B cell (primary cell): ENCODE measurements at regions not wholly inside any gene's neighbourhood (a gene's known extent, or its start where the extent isn't known, plus 50 kb on each side); places are given as distances from the start of the nearest gene placed in this dataset.

Source experiments
- EZH2 ChIP-seq: IDR thresholded peaks from 2 replicates; pipeline ENCODE4 v1.6.1; 2012; ENCODE audit warnings: borderline replicate concordance, low read depth, mild to moderate bottlenecking, moderate library complexity, low read length; ENCODE audit not compliant: insufficient read depth, poor library complexity, severe bottlenecking
- TF ChIP-seq, protein P1 (sequence below): fragments of 200-600 bp; IDR thresholded peaks from one replicate; pipeline ENCODE4 v1.8.0; 2022; ENCODE audit warnings: antibody characterized with exemption, mild to moderate bottlenecking

DNA sequence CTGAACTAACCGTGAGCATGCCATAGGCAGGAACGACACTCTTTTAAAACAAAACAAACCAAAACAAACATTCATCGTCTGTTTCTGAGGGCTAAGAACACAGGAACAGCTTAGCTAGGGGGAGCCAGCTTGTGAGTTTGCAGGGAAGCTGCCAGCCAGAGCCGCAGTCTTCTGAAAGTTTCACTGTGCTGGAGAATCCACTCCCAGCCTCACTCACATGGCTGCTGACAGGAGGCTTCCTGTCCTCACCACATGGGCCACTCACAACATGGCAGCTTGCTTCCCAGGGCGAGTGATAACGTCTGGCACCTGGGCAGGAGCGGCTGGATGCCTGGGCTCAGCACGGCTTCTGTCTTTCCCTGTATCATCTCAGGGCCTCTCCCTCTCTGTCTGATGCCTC, 275.2 kb downstream of the MSX2 start:
- TF ChIP-seq, protein P1, sequence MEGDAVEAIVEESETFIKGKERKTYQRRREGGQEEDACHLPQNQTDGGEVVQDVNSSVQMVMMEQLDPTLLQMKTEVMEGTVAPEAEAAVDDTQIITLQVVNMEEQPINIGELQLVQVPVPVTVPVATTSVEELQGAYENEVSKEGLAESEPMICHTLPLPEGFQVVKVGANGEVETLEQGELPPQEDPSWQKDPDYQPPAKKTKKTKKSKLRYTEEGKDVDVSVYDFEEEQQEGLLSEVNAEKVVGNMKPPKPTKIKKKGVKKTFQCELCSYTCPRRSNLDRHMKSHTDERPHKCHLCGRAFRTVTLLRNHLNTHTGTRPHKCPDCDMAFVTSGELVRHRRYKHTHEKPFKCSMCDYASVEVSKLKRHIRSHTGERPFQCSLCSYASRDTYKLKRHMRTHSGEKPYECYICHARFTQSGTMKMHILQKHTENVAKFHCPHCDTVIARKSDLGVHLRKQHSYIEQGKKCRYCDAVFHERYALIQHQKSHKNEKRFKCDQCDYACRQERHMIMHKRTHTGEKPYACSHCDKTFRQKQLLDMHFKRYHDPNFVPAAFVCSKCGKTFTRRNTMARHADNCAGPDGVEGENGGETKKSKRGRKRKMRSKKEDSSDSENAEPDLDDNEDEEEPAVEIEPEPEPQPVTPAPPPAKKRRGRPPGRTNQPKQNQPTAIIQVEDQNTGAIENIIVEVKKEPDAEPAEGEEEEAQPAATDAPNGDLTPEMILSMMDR, result no peak
- no peak for TF ChIP-seq EZH2
